Stomach (tissue), 8 donors: ENCODE measurements at regions not wholly inside any gene's neighbourhood (a gene's known extent, or its start where the extent isn't known, plus 50 kb on each side); places are given as distances from the start of the nearest gene placed in this dataset.

Experiments
- DNase-seq, 2 donors: peaks; one replicate each; pipeline versions ENCODE4 v3.0.0 to v3.0.0-alpha.2; 2013 to 2019
- H3K27ac ChIP-seq, 5 donors: fragments of 200-600 bp in 4 of 5; sonication (generic) in 4 of 5; one replicate each; pipeline ENCODE4 v1.5.1; 2013 to 2019; ENCODE audit warnings: mild to moderate bottlenecking in 1 of 5, moderate library complexity in 1 of 5
- H3K27me3 ChIP-seq, 3 donors: fragments of 200-600 bp; sonication (generic); one replicate each; pipeline ENCODE4 v1.5.1; 2017 to 2019; ENCODE audit warnings: mixed run types in 1 of 3
- H3K36me3 ChIP-seq, 4 donors: fragments of 200-600 bp; sonication (generic); 1 replicate in 3 of 4; 2 replicates in 1 of 4; pipeline ENCODE4 v1.5.1; 2016 to 2019
- H3K4me1 ChIP-seq, 4 donors: fragments of 200-600 bp; sonication (generic); one replicate each; pipeline ENCODE4 v1.5.1; 2016 to 2019
- H3K4me3 ChIP-seq, 4 donors: fragments of 200-600 bp; sonication (generic) in 3 of 4; one replicate each; pipeline ENCODE4 v1.5.1; 2016 to 2019; ENCODE audit warnings: mild to moderate bottlenecking in 1 of 4
- H3K9me3 ChIP-seq, 4 donors: fragments of 200-600 bp; sonication (generic); one replicate each; pipeline ENCODE4 v1.5.1; 2016 to 2019
- CTCF ChIP-seq, 7 experiments: fragments of 450-650 bp in 4 of 7; fragments of 200-600 bp in 3 of 7; sonication (generic) in 3 of 7; IDR thresholded peaks; one replicate each; pipeline ENCODE4 v1.5.1; 2016 to 2019; ENCODE audit warnings: antibody characterized with exemption in 7 of 7, control low read depth in 2 of 7, mild to moderate bottlenecking in 1 of 7
- EP300 ChIP-seq: sonication (generic); formaldehyde crosslinking; IDR thresholded peaks from one replicate; pipeline ENCODE4 v1.6.1; 2017; ENCODE audit warnings: antibody characterized with exemption
- POLR2A ChIP-seq, 4 donors: fragments of 450-650 bp; IDR thresholded peaks; one replicate each; pipeline ENCODE4 v1.6.1; 2016; ENCODE audit warnings: antibody characterized with exemption in 4 of 4, control low read depth in 2 of 4, mild to moderate bottlenecking in 1 of 4, moderate library complexity in 1 of 4
- POLR2AphosphoS5 ChIP-seq, 3 donors: sonication (generic); formaldehyde crosslinking; IDR thresholded peaks; one replicate each; pipeline ENCODE4 v1.6.1; 2016; ENCODE audit warnings: antibody characterized with exemption in 3 of 3
- WGBS, 5 donors: extraction: QIAGEN DNeasy Blood & Tissue Kit in 3 of 5; methylation state at CpG; one replicate each; pipeline versions ENCODE4 v1.1.5 to v1.1.7; 2013 to 2018; 5-methylcytosine and 5-hydroxymethylcytosine counted together
- intact Hi-C: fragments of 100-400 bp; cut with DNase I; formaldehyde crosslinking; loops from one replicate; pipeline ENCODE4 v1.15.1; 2023; ENCODE audit warnings: low total_unique reads
- donor health status: healthy with polysubstance abuse.
- donor health status: Bipolar disorder and iron deficiency.
- donor health status: healthy.

- DNase-seq, result no peak
- Histone ChIP-seq H3K36me3 (no peaks in the 10 kb centered on the region), H3K27me3 (no peaks in the 10 kb centered on the region), H3K9me3 (peaks cover 4 to 17% (median 9%) of the 10 kb centered on the region in 4 donors), H3K27ac (no peak overlapping the region), H3K4me3 (no peak overlapping the region), H3K4me1 (no peaks in the 10 kb centered on the region)
- intact Hi-C loops, result no loop called here
- TF ChIP-seq POLR2AphosphoS5 (IDR thresholded peaks at IDR 0.05) (no peak), EP300 (no peak), POLR2A (IDR thresholded peaks at IDR 0.05) (no peak), CTCF (IDR thresholded peaks at IDR 0.05) (no peak)
- 57 to 72% (median 70%) methylated on average over 2 of the region's 2 CpGs for WGBS, 5 donors
Observed at GRCh38 chr7:138287549-138287948, 172.5 kb upstream of the TRIM24 start.

- H3K36me3 ChIP-seq, result no peaks in the 10 kb centered on the region
- peaks cover 0 to 2% (median 0%) of the 10 kb centered on the region in 4 donors for H3K4me1 ChIP-seq
- H3K4me3 ChIP-seq, result no peak overlapping the region
- no peak overlapping the region for H3K27ac ChIP-seq
- no peak for TF ChIP-seq POLR2A (IDR thresholded peaks at IDR 0.05)
- no peak for TF ChIP-seq POLR2AphosphoS5 (IDR thresholded peaks at IDR 0.05)
- TF ChIP-seq CTCF (IDR thresholded peaks at IDR 0.05), result no peak
- TF ChIP-seq EP300, result no peak
- intact Hi-C loops, result no loop called here
- no peak for DNase-seq
- H3K27me3 ChIP-seq, result no peaks in the 10 kb centered on the region
- peaks cover 4 to 17% (median 9%) of the 10 kb centered on the region in 4 donors for H3K9me3 ChIP-seq
Observed at GRCh38 chr7:138289082-138289481, 171.0 kb upstream of the TRIM24 start.

GRCh38 chr7:138289864-138290263 lies 170.2 kb upstream of the TRIM24 start:
- no peak for TF ChIP-seq POLR2AphosphoS5 (IDR thresholded peaks at IDR 0.05)
- no peak for TF ChIP-seq POLR2A (IDR thresholded peaks at IDR 0.05)
- no peak for TF ChIP-seq EP300
- TF ChIP-seq CTCF (IDR thresholded peaks at IDR 0.05), result no peak
- peaks cover 4 to 17% (median 9%) of the 10 kb centered on the region in 4 donors for H3K9me3 ChIP-seq
- intact Hi-C loops, result no loop called here
- no peaks in the 10 kb centered on the region for H3K36me3 ChIP-seq
- H3K27ac ChIP-seq, result no peak overlapping the region
- peaks cover 0 to 10% (median 0%) of the 10 kb centered on the region in 4 donors for H3K4me1 ChIP-seq
- H3K27me3 ChIP-seq, result no peaks in the 10 kb centered on the region
- H3K4me3 ChIP-seq, result no peak overlapping the region
- DNase-seq, result no peak
- WGBS, 5 donors, result 87 to 100% (median 97%) methylated on average over 2 of the region's 2 CpGs

GRCh38 chr7:138292951-138293350 lies 167.1 kb upstream of the TRIM24 start:
- WGBS, 5 donors, result 73 to 82% (median 79%) methylated on average over 3 of the region's 3 CpGs
- H3K4me1 ChIP-seq, result peaks cover 0 to 13% (median 0%) of the 10 kb centered on the region in 4 donors
- H3K27me3 ChIP-seq, result no peaks in the 10 kb centered on the region
- H3K36me3 ChIP-seq, result no peaks in the 10 kb centered on the region
- H3K9me3 ChIP-seq, result peaks cover 4 to 17% (median 9%) of the 10 kb centered on the region in 4 donors
- intact Hi-C loops, result no loop called here
- H3K27ac ChIP-seq, result no peak overlapping the region
- no peak for TF ChIP-seq CTCF (IDR thresholded peaks at IDR 0.05)
- no peak for TF ChIP-seq POLR2A (IDR thresholded peaks at IDR 0.05)
- TF ChIP-seq POLR2AphosphoS5 (IDR thresholded peaks at IDR 0.05), result no peak
- no peak for TF ChIP-seq EP300
- DNase-seq, result no peak
- H3K4me3 ChIP-seq, result no peak overlapping the region
